Neural progenitor cell (in vitro differentiated cells): ENCODE measurements at regions not wholly inside any gene's neighbourhood (a gene's known extent, or its start where the extent isn't known, plus 50 kb on each side); places are given as distances from the start of the nearest gene placed in this dataset.
"Not testable (repeated sequence)": the region's sequence is repeated elsewhere in the genome, so short reads cannot be mapped to it uniquely, and the experiment has no call there.

Experiments
- EZH2phosphoT487 ChIP-seq: fragments of 200-600 bp; sonication (generic); IDR thresholded peaks from 2 replicates; pipeline ENCODE4 v1.6.1; 2017; ENCODE audit warnings: antibody characterized with exemption
- TF ChIP-seq, protein P1 (sequence below): fragments of 200-600 bp; sonication (generic); IDR thresholded peaks from 2 replicates; pipeline ENCODE4 v1.5.1; 2017; ENCODE audit warnings: antibody characterized with exemption, mild to moderate bottlenecking

GRCh38 chr1:206357962-206358361 lies 112.3 kb upstream of the IKBKE start:
- TF ChIP-seq, protein P1, sequence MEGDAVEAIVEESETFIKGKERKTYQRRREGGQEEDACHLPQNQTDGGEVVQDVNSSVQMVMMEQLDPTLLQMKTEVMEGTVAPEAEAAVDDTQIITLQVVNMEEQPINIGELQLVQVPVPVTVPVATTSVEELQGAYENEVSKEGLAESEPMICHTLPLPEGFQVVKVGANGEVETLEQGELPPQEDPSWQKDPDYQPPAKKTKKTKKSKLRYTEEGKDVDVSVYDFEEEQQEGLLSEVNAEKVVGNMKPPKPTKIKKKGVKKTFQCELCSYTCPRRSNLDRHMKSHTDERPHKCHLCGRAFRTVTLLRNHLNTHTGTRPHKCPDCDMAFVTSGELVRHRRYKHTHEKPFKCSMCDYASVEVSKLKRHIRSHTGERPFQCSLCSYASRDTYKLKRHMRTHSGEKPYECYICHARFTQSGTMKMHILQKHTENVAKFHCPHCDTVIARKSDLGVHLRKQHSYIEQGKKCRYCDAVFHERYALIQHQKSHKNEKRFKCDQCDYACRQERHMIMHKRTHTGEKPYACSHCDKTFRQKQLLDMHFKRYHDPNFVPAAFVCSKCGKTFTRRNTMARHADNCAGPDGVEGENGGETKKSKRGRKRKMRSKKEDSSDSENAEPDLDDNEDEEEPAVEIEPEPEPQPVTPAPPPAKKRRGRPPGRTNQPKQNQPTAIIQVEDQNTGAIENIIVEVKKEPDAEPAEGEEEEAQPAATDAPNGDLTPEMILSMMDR: not testable (repeated sequence)
- not testable (repeated sequence) for TF ChIP-seq EZH2phosphoT487
